Panc1 (cell line): ENCODE measurements at regions not wholly inside any gene's neighbourhood (a gene's known extent, or its start where the extent isn't known, plus 50 kb on each side); places are given as distances from the start of the nearest gene placed in this dataset.

Experiments used
- POLR2AphosphoS5 ChIP-seq: IDR thresholded peaks from 2 replicates; pipeline ENCODE4 v1.6.1; 2012; ENCODE audit warnings: mild to moderate bottlenecking, low read depth, low read length, moderate library complexity
- TF ChIP-seq, protein P1 (sequence below): fragments of 450-650 bp; IDR thresholded peaks from 2 replicates; pipeline ENCODE4 v1.5.1; 2017; ENCODE audit warnings: mild to moderate bottlenecking

DNA sequence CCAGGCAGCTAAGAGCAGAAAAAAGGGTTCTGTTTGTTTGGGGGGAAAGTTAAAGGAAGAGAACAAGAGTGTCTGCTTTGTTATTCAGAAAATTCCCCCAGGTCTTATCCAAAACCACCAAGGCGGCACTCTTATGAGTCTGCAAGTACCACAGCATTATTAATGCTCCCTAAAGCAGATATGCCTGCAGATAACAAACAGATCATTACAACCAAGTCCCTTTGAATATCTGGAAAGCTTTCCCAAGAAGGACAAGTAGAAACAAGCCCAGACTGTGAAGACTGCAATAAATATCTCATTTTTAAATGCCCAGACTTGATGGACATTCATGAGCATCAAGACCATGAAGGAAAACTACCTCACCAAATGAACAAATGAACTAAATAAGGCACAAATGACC is 278.6 kb upstream of the TMEFF2 start:
- TF ChIP-seq POLR2AphosphoS5, result no peak
- TF ChIP-seq, protein P1, sequence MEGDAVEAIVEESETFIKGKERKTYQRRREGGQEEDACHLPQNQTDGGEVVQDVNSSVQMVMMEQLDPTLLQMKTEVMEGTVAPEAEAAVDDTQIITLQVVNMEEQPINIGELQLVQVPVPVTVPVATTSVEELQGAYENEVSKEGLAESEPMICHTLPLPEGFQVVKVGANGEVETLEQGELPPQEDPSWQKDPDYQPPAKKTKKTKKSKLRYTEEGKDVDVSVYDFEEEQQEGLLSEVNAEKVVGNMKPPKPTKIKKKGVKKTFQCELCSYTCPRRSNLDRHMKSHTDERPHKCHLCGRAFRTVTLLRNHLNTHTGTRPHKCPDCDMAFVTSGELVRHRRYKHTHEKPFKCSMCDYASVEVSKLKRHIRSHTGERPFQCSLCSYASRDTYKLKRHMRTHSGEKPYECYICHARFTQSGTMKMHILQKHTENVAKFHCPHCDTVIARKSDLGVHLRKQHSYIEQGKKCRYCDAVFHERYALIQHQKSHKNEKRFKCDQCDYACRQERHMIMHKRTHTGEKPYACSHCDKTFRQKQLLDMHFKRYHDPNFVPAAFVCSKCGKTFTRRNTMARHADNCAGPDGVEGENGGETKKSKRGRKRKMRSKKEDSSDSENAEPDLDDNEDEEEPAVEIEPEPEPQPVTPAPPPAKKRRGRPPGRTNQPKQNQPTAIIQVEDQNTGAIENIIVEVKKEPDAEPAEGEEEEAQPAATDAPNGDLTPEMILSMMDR, result no peak
